AG08396 (cell line): ENCODE measurements at regions not wholly inside any gene's neighbourhood (a gene's known extent, or its start where the extent isn't known, plus 50 kb on each side); places are given as distances from the start of the nearest gene placed in this dataset.
"Not testable (repeated sequence)": the region's sequence is repeated elsewhere in the genome, so short reads cannot be mapped to it uniquely, and the experiment has no call there.

Experiments
- DNase-seq: peaks from one replicate; pipeline ENCODE4 v3.0.0; 2012; ENCODE audit warnings: low spot score, mixed read lengths

- not testable (repeated sequence) for DNase-seq
These were observed 54.8 kb upstream of the ZNF30 start for GRCh38 chr19:34871911-34872310.

GRCh38 chr19:34867631-34868030 is 59.1 kb upstream of the ZNF30 start:
- no peak for DNase-seq

GRCh38 chr19:34865225-34865624 is 61.5 kb upstream of the ZNF30 start:
- not testable (repeated sequence) for DNase-seq

GRCh38 chr19:34859823-34860736 is 66.6 kb upstream of the ZNF30 start:
- not testable (repeated sequence) for DNase-seq

GRCh38 chr19:34859325-34859724 is 67.4 kb upstream of the ZNF30 start:
- DNase-seq: not testable (repeated sequence)

- no peak for DNase-seq
These were observed 70.7 kb upstream of the ZNF30 start for GRCh38 chr19:34856052-34856451.

- no peak for DNase-seq
These were observed 73.3 kb upstream of the ZNF30 start for GRCh38 chr19:34853369-34853768.

- DNase-seq: no peak
These were observed 74.0 kb upstream of the ZNF30 start for GRCh38 chr19:34852669-34853068.

- no peak for DNase-seq
These were observed 75.4 kb upstream of the ZNF30 start for GRCh38 chr19:34851277-34851804.

- DNase-seq: no peak
These were observed 74.4 kb upstream of the ZNF599 start for GRCh38 chr19:34847393-34847792.

- no peak for DNase-seq
These were observed 71.3 kb upstream of the ZNF599 start for GRCh38 chr19:34844277-34844676.

GRCh38 chr19:34841780-34842179 is 68.8 kb upstream of the ZNF599 start:
- no peak for DNase-seq

GRCh38 chr19:34838753-34839431 is 65.9 kb upstream of the ZNF599 start:
- peak; percentile 28 for DNase-seq

GRCh38 chr19:34838248-34838647 is 65.2 kb upstream of the ZNF599 start:
- DNase-seq: peak; percentile 27

GRCh38 chr19:34837262-34837661 is 64.2 kb upstream of the ZNF599 start:
- no peak for DNase-seq

GRCh38 chr19:34835631-34836351 is 62.8 kb upstream of the ZNF599 start:
- no peak for DNase-seq

GRCh38 chr19:34834472-34835061 is 61.6 kb upstream of the ZNF599 start:
- DNase-seq: no peak

GRCh38 chr19:34832581-34833112 is 59.6 kb upstream of the ZNF599 start:
- no peak for DNase-seq

GRCh38 chr19:34831714-34832113 is 58.7 kb upstream of the ZNF599 start:
- DNase-seq: no peak

- no peak for DNase-seq
These were observed 55.1 kb upstream of the ZNF599 start for GRCh38 chr19:34828156-34828555.

GRCh38 chr19:34825212-34825611 is 52.2 kb upstream of the ZNF599 start:
- no peak for DNase-seq

- DNase-seq: no peak
These were observed 51.7 kb upstream of the ZNF599 start for GRCh38 chr19:34824686-34825085.
